Transverse colon (tissue), 4 donors: ENCODE measurements at regions not wholly inside any gene's neighbourhood (a gene's known extent, or its start where the extent isn't known, plus 50 kb on each side); places are given as distances from the start of the nearest gene placed in this dataset.
A peak's percentile ranks its signal among the peaks of the same experiment; 100 is the strongest.

Source experiments
- DNase-seq: peaks from one replicate; pipeline ENCODE4 v3.0.0-alpha.2; 2019
- H3K27ac ChIP-seq, 4 donors: fragments of 200-600 bp; sonication (generic); 2 replicates each; pipeline ENCODE4 v1.5.1; 2016 to 2018; ENCODE audit warnings: inconsistent platforms in 4 of 4
- H3K27me3 ChIP-seq: fragments of 200-600 bp; sonication (generic); 2 replicates; pipeline ENCODE4 v1.5.1; 2017; ENCODE audit warnings: inconsistent platforms
- H3K36me3 ChIP-seq, 4 donors: fragments of 200-600 bp; sonication (generic); 2 replicates each; pipeline ENCODE4 v1.5.1; 2017 to 2019; ENCODE audit warnings: inconsistent platforms in 4 of 4
- H3K4me1 ChIP-seq, 4 donors: fragments of 200-600 bp; sonication (generic); 2 replicates each; pipeline ENCODE4 v1.5.1; 2017 to 2020; ENCODE audit warnings: inconsistent platforms in 4 of 4
- H3K4me3 ChIP-seq, 4 donors: fragments of 200-600 bp; sonication (generic); 1 replicate in 1 of 4; 2 replicates in 3 of 4; pipeline versions ENCODE4 v1.5.1 to v1.6.1; 2017 to 2019; ENCODE audit warnings: inconsistent platforms in 4 of 4
- H3K9me3 ChIP-seq, 2 donors: fragments of 200-600 bp; sonication (generic); 2 replicates each; pipeline ENCODE4 v1.5.1; 2017 to 2019; ENCODE audit warnings: inconsistent platforms in 2 of 2
- CTCF ChIP-seq, 5 experiments: fragments of 200-600 bp in 3 of 5; fragments of 450-650 bp in 2 of 5; sonication (generic) in 3 of 5; IDR thresholded peaks; 1 replicate in 2 of 5; 2 replicates in 3 of 5; pipeline ENCODE4 v1.5.1; 2016 to 2017; ENCODE audit warnings: antibody characterized with exemption in 5 of 5, inconsistent platforms in 3 of 5, mild to moderate bottlenecking in 2 of 5, moderate library complexity in 1 of 5
- EP300 ChIP-seq: sonication (generic); formaldehyde crosslinking; IDR thresholded peaks from one replicate; pipeline ENCODE4 v1.6.1; 2017; ENCODE audit warnings: antibody characterized with exemption, low read depth
- POLR2A ChIP-seq: fragments of 450-650 bp; IDR thresholded peaks from one replicate; pipeline ENCODE4 v1.6.1; 2016; ENCODE audit warnings: antibody characterized with exemption, mild to moderate bottlenecking, moderate library complexity
- POLR2AphosphoS5 ChIP-seq, 3 donors: sonication (generic); formaldehyde crosslinking; IDR thresholded peaks; one replicate each; pipeline ENCODE4 v1.6.1; 2016; ENCODE audit warnings: antibody characterized with exemption in 3 of 3
- WGBS, 2 donors: methylation state at CpG; one replicate each; pipeline ENCODE4 v1.1.5; 2018; ENCODE audit warnings: low coverage in 1 of 2; 5-methylcytosine and 5-hydroxymethylcytosine counted together
- in situ Hi-C, 4 donors: fragments of 200-750 bp; cut with MboI; loops; one replicate each; pipeline versions ENCODE4 v1.15.0 to v1.15.1; 2017; ENCODE audit warnings: low sequenced_read_pairs in 3 of 4, low pct_ligation_motif_present in 1 of 4, low pct_unique_long_range_greater_than_20kb in 1 of 4
- intact Hi-C: fragments of 100-400 bp; cut with DNase I; formaldehyde crosslinking; loops from one replicate; pipeline ENCODE4 v1.15.1; 2023; ENCODE audit warnings: low total_unique reads

DNA sequence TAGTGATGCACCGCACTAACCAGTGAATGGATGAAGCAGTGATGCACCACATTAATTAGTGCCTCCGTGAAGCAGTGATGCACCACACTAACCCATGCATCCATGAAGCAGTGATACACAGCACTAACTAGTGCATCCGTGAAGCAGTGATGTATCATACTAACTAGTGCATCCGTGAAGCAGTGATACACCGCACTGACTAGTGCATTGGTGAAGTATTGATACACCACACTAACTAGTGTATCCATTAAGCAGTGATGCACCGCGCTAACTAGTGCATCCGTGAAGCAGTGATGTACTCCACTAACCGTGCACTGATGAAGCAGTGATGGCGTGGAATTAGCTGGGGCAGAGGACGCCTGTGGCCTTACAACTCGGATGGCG lies 80.6 kb upstream of the NKD1 start:
- peaks cover 25% of the 10 kb centered on the region for H3K27me3 ChIP-seq
- no peak for TF ChIP-seq EP300
- no peak for TF ChIP-seq POLR2A
- no peak for TF ChIP-seq POLR2AphosphoS5 (IDR thresholded peaks at IDR 0.05)
- no peak for TF ChIP-seq CTCF (IDR thresholded peaks at IDR 0.05)
- H3K9me3 ChIP-seq: no peaks in the 10 kb centered on the region
- peak overlapping the region in 3 of 4 donors; percentile 20 to 43 (median 35) for H3K4me3 ChIP-seq
- 52 to 100% methylated on average over 2 to 9 of the region's 13 CpGs for WGBS, 2 donors
- peaks cover 0 to 10% (median 7%) of the 10 kb centered on the region in 4 donors for H3K4me1 ChIP-seq
- intact Hi-C loops: no loop called here
- in situ Hi-C loops: no loop called here
- no peaks in the 10 kb centered on the region for H3K36me3 ChIP-seq
- H3K27ac ChIP-seq: peak overlapping the region in 1 of 4 donors; percentile 6
- DNase-seq: no peak

DNA sequence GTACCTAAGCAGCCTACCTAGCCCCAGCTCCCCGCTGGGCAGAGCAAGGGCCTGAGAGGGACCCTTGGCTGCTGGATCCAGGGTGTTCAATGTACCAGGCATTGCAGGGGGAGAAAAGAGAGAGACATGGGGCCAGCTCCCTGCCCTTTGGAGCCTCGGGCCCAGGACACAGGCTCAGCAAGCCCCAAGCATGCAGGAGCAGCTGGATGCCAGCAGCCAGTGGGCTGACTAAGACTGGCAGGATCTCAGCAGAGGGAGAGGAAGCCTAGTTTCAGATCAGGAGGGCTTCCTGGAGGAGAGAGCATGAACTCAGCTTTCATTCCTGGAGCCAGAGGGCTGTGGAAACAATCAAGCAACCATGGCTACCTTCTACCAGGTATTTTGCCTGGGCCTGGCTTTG lies 82.0 kb upstream of the NKD1 start:
- H3K4me3 ChIP-seq: no peak overlapping the region
- H3K9me3 ChIP-seq: no peaks in the 10 kb centered on the region
- in situ Hi-C loops: no loop called here
- TF ChIP-seq CTCF (IDR thresholded peaks at IDR 0.05): no peak
- no peak for TF ChIP-seq POLR2AphosphoS5 (IDR thresholded peaks at IDR 0.05)
- no peak for TF ChIP-seq EP300
- TF ChIP-seq POLR2A: no peak
- 96% methylated on average over 2 of the region's 2 CpGs; no CpG with 5 or more reads in 1 of the 2 donors for WGBS, 2 donors
- peaks cover 0 to 10% (median 7%) of the 10 kb centered on the region in 4 donors for H3K4me1 ChIP-seq
- H3K27ac ChIP-seq: no peak overlapping the region
- no peaks in the 10 kb centered on the region for H3K36me3 ChIP-seq
- H3K27me3 ChIP-seq: peaks cover 25% of the 10 kb centered on the region
- DNase-seq: no peak
- intact Hi-C loops: no loop called here

GRCh38 chr16:50464325-50465290 lies 83.6 kb upstream of the NKD1 start:
- Histone ChIP-seq H3K36me3 (no peaks in the 10 kb centered on the region), H3K4me1 (peaks cover 0 to 10% (median 7%) of the 10 kb centered on the region in 4 donors), H3K27ac (no peak overlapping the region), H3K4me3 (no peak overlapping the region), H3K9me3 (no peaks in the 10 kb centered on the region), H3K27me3 (peaks cover 22% of the 10 kb centered on the region)
- intact Hi-C loops: no loop called here
- in situ Hi-C loops: no loop called here
- no peak for DNase-seq
- 87% methylated on average over 16 of the region's 16 CpGs; no CpG with 5 or more reads in 1 of the 2 donors for WGBS, 2 donors
- TF ChIP-seq EP300 (no peak), POLR2AphosphoS5 (IDR thresholded peaks at IDR 0.05) (no peak), POLR2A (no peak), CTCF (IDR thresholded peaks at IDR 0.05) (no peak)

GRCh38 chr16:50463581-50464324 lies 84.4 kb upstream of the NKD1 start:
- in situ Hi-C loops: no loop called here
- no peak overlapping the region for H3K27ac ChIP-seq

More at GRCh38 chr16:50463581-50464324, 84.4 kb upstream of the NKD1 start:
- no peaks in the 10 kb centered on the region for H3K9me3 ChIP-seq
- peaks cover 15% of the 10 kb centered on the region for H3K27me3 ChIP-seq
- no peaks in the 10 kb centered on the region for H3K36me3 ChIP-seq
- H3K4me1 ChIP-seq: peaks cover 0 to 10% (median 7%) of the 10 kb centered on the region in 4 donors
- no peak for DNase-seq
- H3K4me3 ChIP-seq: no peak overlapping the region
- WGBS, 2 donors: 67% methylated on average over 3 of the region's 3 CpGs; no CpG with 5 or more reads in 1 of the 2 donors
- intact Hi-C loops: no loop called here
- TF ChIP-seq CTCF (IDR thresholded peaks at IDR 0.05): no peak
- TF ChIP-seq EP300: no peak
- TF ChIP-seq POLR2A: no peak
- no peak for TF ChIP-seq POLR2AphosphoS5 (IDR thresholded peaks at IDR 0.05)
